ENCODE measurements at regions not wholly inside any gene's neighbourhood (a gene's known extent, or its start where the extent isn't known, plus 50 kb on each side); places are given as distances from the start of the nearest gene placed in this dataset.

- Histone ChIP-seq H3K27me3 (ENCODE audit: control insufficient read depth in 4 of 4, insufficient read depth in 4 of 4, low read length in 3 of 4) (peaks cover 0 to 4% (median 0%) of the 10 kb centered on the region in 4 donors), H3K4me1 (ENCODE audit: control insufficient read depth in 4 of 4, insufficient read depth in 4 of 4, low read length in 3 of 4) (no peaks in the 10 kb centered on the region), H3K36me3 (ENCODE audit: control insufficient read depth in 4 of 4, insufficient read depth in 3 of 4, low read depth in 1 of 4, low read length in 3 of 4) (no peaks in the 10 kb centered on the region), H3K9me3 (ENCODE audit: control insufficient read depth in 4 of 4, low read length in 3 of 4) (peaks cover 0 to under 1% (median 0%) of the 10 kb centered on the region in 4 donors), H3K4me3 (ENCODE audit: low read depth in 1 of 3, low read length in 3 of 3) (no peak overlapping the region), H3K27ac (ENCODE audit: low read depth in 1 of 2, low read length in 2 of 2) (no peak overlapping the region), H3K9ac (ENCODE audit: low read depth in 1 of 2, low read length in 2 of 2) (no peak overlapping the region)
- no peak for DNase-seq (ENCODE audit: low spot score)
- no peak for TF ChIP-seq REST (IDR thresholded peaks at IDR 0.05)
- TF ChIP-seq ATF3 (IDR thresholded peaks at IDR 0.05) = no peak
- TF ChIP-seq GABPA (IDR thresholded peaks at IDR 0.05 in 1 of 2, conservative IDR thresholded peaks at IDR 0.05 in 1 of 2) = no peak
- TF ChIP-seq EGR1 (IDR thresholded peaks at IDR 0.05; ENCODE audit: low read depth in 2 of 2) = no peak
- no peak for TF ChIP-seq NR2F2 (IDR thresholded peaks at IDR 0.05)
- TF ChIP-seq RAD21 (IDR thresholded peaks at IDR 0.05) = no peak
- TF ChIP-seq HNF4A (conservative IDR thresholded peaks at IDR 0.05) = no peak
- no peak for TF ChIP-seq YY1 (IDR thresholded peaks at IDR 0.05)
- TF ChIP-seq ZBTB33 (IDR thresholded peaks at IDR 0.05) = no peak
- no peak for TF ChIP-seq HNF4G (IDR thresholded peaks at IDR 0.05)
- TF ChIP-seq SP1 (IDR thresholded peaks at IDR 0.05) = no peak
Observed at GRCh38 chr2:142223309-142223708, 92.5 kb upstream of the LRP1B start.

- TF ChIP-seq RXRA (IDR thresholded peaks at IDR 0.05) (no peak), CTCF (IDR thresholded peaks at IDR 0.05; ENCODE audit: low read depth, low read length, missing input control) (no peak), REST (IDR thresholded peaks at IDR 0.05) (no peak), GABPA (IDR thresholded peaks at IDR 0.05 in 1 of 2, conservative IDR thresholded peaks at IDR 0.05 in 1 of 2) (no peak)
- Histone ChIP-seq H3K4me1 (ENCODE audit: control insufficient read depth in 4 of 4, insufficient read depth in 4 of 4, low read length in 3 of 4) (no peaks in the 10 kb centered on the region), H3K27ac (ENCODE audit: low read depth in 1 of 2, low read length in 2 of 2) (no peak overlapping the region), H3K4me3 (ENCODE audit: low read depth in 1 of 3, low read length in 3 of 3) (no peak overlapping the region), H3K36me3 (ENCODE audit: control insufficient read depth in 4 of 4, insufficient read depth in 3 of 4, low read depth in 1 of 4, low read length in 3 of 4) (no peaks in the 10 kb centered on the region), H3K27me3 (ENCODE audit: control insufficient read depth in 4 of 4, insufficient read depth in 4 of 4, low read length in 3 of 4) (peaks cover 0 to 4% (median 0%) of the 10 kb centered on the region in 4 donors), H3K9me3 (ENCODE audit: control insufficient read depth in 4 of 4, low read length in 3 of 4) (peaks cover 0 to 1% (median 0%) of the 10 kb centered on the region in 4 donors), H3K9ac (ENCODE audit: low read depth in 1 of 2, low read length in 2 of 2) (no peak overlapping the region)
- 76% methylated on average over 1 of the region's 1 CpG for WGBS
- no peak for DNase-seq (ENCODE audit: low spot score)
Observed at GRCh38 chr2:142222715-142223114, 91.9 kb upstream of the LRP1B start.
